ENCODE measurements at regions not wholly inside any gene's neighbourhood (a gene's known extent, or its start where the extent isn't known, plus 50 kb on each side); places are given as distances from the start of the nearest gene placed in this dataset.

DNA sequence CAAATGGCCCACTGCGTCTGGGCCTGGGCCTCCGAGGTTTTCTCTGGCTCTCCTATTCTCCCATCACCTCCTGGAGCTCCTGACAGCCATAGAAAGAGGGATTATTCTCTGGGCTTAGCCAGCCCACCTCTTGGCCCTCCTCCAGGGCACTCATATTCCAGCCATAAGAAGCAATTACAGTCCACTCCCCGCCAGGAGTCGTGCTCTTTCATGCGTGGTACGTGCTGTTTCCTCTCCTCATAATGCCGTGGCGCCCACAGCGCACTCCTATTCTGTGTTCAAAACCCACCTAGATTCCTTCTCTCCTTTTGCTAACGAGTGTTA is 240.8 kb upstream of the ZNF462 start:
- ATAC-seq (replicated peaks in 6 of 8): peak in 5 of 8 experiments; percentile 7 to 49 (median 42)
- in situ Hi-C loops (cut with MboI; ENCODE audit: low pct_unique_long_range_greater_than_20kb in 2 of 9, low sequenced_read_pairs in 9 of 9, unreplicated experiment in 9 of 9): no loop called here
- peak overlapping the region; percentile 86 to 87 for H3K27ac ChIP-seq
- WGBS, 10 experiments: 0 to 76% (median 53%) methylated on average over 1 to 10 of the region's 10 CpGs; no CpG with 5 or more reads in 3 of the 10 experiments
- H3K4me1 ChIP-seq (replicated peaks in 1 of 2): peaks cover 22 to 39% of the 10 kb centered on the region in 2 donors
- no peak overlapping the region for H3K4me3 ChIP-seq

DNA sequence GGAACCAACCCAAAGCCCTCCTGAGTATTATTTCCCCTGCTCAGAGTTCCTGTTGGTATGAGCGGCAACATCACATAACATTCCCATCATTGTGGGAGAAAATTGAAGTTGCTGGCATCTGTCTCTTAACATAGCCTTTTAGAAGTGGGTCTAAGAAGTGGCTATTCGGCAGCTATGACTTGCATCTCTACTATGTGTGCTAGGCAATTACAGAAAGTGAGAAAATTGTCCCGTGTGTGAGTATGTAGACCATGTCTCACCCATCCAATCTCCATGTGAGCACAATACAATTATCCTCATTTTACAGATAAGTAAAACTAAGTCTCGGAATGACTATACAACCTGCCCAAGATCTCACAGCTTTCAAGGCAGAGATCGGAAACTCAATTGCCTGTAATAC is 239.4 kb upstream of the ZNF462 start:
- Histone ChIP-seq H3K27ac (no peak overlapping the region), H3K4me1 (replicated peaks in 1 of 2) (peaks cover 22 to 37% of the 10 kb centered on the region in 2 donors), H3K4me3 (no peak overlapping the region)
- in situ Hi-C loops (cut with MboI; ENCODE audit: low pct_unique_long_range_greater_than_20kb in 2 of 9, low sequenced_read_pairs in 9 of 9, unreplicated experiment in 9 of 9): no loop called here
- WGBS, 10 experiments: 44 to 100% (median 91%) methylated on average over 2 to 5 of the region's 5 CpGs; no CpG with 5 or more reads in 2 of the 10 experiments
- no peak for ATAC-seq (replicated peaks in 6 of 8)

DNA sequence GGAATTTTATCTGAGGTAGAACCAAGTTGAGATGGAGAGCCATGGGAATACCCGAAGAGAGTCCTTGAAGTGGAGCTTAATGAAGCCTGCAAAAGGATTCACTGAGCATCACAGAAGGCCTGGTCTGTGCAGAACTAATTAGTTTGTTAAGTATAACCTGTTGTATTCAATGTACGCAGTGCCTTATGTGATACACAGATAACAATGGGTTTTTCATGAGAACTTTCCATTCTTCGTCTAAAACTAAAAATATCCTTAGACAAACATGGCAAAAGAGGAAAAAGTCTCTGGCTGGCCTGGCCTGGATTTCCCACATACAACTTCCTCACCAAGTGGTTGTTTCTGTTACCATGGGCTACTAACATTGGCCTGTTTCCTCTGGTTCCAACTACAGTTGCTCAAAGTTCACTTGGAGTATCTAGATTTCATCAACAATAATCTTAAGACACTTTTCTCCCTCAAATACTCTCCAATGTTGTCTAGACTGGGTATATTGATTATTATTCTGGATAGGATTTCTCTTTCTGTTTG is 237.6 kb upstream of the ZNF462 start:
- peaks cover 22 to 28% of the 10 kb centered on the region in 2 donors for H3K4me1 ChIP-seq (replicated peaks in 1 of 2)
- no peak overlapping the region for H3K27ac ChIP-seq
- ATAC-seq (replicated peaks in 6 of 8): no peak
- in situ Hi-C loops (cut with MboI; ENCODE audit: low pct_unique_long_range_greater_than_20kb in 2 of 9, low sequenced_read_pairs in 9 of 9, unreplicated experiment in 9 of 9): loop anchor here in 1 of 9 experiments (25.0 kb wide), 1 partner anchor 112 kb away; no protein-coding TSS in a partner anchor
- WGBS, 10 experiments: 39 to 100% (median 75%) methylated on average over 1 to 3 of the region's 3 CpGs; no CpG with 5 or more reads in 4 of the 10 experiments
- H3K4me3 ChIP-seq: no peak overlapping the region

DNA sequence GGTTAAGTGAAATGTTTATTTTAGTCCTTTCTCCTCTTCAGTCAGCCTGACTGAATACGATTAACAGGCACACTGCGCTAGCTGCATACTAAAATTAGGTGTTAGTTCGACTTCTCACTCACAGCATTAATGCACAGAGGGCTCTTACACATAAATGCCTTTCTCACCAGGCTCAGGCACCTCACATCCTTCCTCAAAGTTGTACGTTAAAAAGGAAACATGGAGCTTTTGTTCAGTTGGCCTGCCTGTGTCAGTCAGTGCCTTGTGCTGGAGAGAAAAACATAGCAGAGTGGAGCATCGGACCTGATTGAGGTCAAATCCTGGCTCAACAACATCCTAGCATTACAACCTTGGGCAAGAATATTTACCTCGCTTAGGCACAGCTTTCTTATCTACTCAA is 236.0 kb upstream of the ZNF462 start:
- Histone ChIP-seq H3K4me1 (replicated peaks in 1 of 2) (peaks cover 8 to 12% of the 10 kb centered on the region in 2 donors), H3K27ac (no peak overlapping the region), H3K4me3 (no peak overlapping the region)
- WGBS, 10 experiments: 27 to 96% (median 70%) methylated on average over 2 to 6 of the region's 6 CpGs; no CpG with 5 or more reads in 1 of the 10 experiments
- peak in 4 of 8 experiments; percentile 31 to 44 (median 34) for ATAC-seq (replicated peaks in 6 of 8)
- in situ Hi-C loops (cut with MboI; ENCODE audit: low pct_unique_long_range_greater_than_20kb in 2 of 9, low sequenced_read_pairs in 9 of 9, unreplicated experiment in 9 of 9): loop anchor here in 1 of 9 experiments (25.0 kb wide), 1 partner anchor 110 kb away; no protein-coding TSS in a partner anchor

DNA sequence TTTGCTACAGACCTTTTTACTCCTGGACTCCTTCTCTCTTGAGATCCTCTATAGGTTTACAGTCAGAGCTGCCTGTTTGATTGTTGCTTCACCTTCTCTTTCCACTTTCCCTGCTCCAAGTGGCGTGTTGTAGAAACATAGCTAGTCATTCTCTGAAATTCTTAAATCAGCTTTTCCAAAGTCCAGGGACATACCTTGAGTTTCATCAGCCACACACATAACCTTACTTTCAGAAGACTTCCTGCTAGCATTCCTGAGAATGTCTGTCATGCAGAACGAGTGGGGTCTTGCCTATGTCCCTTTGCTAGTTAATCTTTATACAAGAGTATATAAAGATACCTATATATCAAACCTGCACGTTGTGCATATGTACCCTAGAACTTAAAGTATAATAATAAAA is 230.3 kb upstream of the ZNF462 start:
- in situ Hi-C loops (cut with MboI; ENCODE audit: low pct_unique_long_range_greater_than_20kb in 2 of 9, low sequenced_read_pairs in 9 of 9, unreplicated experiment in 9 of 9): loop anchor here in 1 of 9 experiments (25.0 kb wide), 1 partner anchor 105 kb away; no protein-coding TSS in a partner anchor
- no peak overlapping the region for H3K4me3 ChIP-seq
- no peaks in the 10 kb centered on the region for H3K4me1 ChIP-seq (replicated peaks in 1 of 2)
- no peak for ATAC-seq (replicated peaks in 6 of 8)
- no peak overlapping the region for H3K27ac ChIP-seq
- 4 to 87% (median 72%) methylated on average over 1 to 3 of the region's 3 CpGs for WGBS, 10 experiments

DNA sequence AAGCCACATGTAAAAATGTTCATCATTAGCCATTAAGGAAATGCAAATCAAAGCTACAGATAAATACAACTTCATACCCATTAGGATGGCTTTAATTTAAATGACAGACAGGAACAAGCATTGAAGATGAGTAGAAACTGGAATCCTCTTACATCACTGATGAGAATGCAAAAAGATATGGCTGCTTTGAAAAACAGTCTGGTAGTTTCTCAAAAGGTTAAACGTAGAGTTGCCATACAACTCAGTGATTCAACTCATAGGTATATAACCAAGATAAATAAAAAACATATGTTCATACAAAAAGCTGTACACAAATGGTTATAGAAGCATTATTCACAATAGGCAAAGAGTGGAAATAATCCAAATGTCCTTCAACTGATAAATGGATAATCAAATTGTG is 228.8 kb upstream of the ZNF462 start:
- no peak for ATAC-seq (replicated peaks in 6 of 8)
- Histone ChIP-seq H3K27ac (no peak overlapping the region), H3K4me3 (no peak overlapping the region), H3K4me1 (replicated peaks in 1 of 2) (no peaks in the 10 kb centered on the region)
- 0 to 100% (median 60%) methylated on average over 1 of the region's 1 CpG; no CpG with 5 or more reads in 1 of the 10 experiments for WGBS, 10 experiments
- in situ Hi-C loops (cut with MboI; ENCODE audit: low pct_unique_long_range_greater_than_20kb in 2 of 9, low sequenced_read_pairs in 9 of 9, unreplicated experiment in 9 of 9): loop anchor here in 1 of 9 experiments (25.0 kb wide), 1 partner anchor 103 kb away; no protein-coding TSS in a partner anchor

DNA sequence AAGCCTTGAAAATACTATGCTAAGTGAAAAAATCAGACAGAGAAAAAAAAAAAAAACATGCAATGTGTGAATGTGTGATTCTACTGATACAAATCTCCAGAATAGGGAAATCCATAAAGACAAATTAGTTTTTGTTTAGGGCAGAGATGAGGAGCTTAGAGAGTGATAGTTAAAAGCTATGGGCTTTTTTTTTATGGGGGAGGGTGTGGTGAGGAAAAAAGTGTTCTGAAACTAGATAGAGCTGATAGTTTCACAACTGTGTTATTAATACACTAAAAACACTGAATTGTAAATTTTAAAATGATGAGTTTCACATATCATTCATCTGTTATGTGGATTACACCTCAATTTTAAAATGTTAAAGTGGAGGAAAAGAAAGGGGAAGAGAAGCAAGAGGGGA is 228.3 kb upstream of the ZNF462 start:
- in situ Hi-C loops (cut with MboI; ENCODE audit: low pct_unique_long_range_greater_than_20kb in 2 of 9, low sequenced_read_pairs in 9 of 9, unreplicated experiment in 9 of 9): loop anchor here in 1 of 9 experiments (25.0 kb wide), 1 partner anchor 103 kb away; no protein-coding TSS in a partner anchor
- H3K4me1 ChIP-seq (replicated peaks in 1 of 2): no peaks in the 10 kb centered on the region
- H3K27ac ChIP-seq: no peak overlapping the region
- no peak overlapping the region for H3K4me3 ChIP-seq
- ATAC-seq (replicated peaks in 6 of 8): no peak

DNA sequence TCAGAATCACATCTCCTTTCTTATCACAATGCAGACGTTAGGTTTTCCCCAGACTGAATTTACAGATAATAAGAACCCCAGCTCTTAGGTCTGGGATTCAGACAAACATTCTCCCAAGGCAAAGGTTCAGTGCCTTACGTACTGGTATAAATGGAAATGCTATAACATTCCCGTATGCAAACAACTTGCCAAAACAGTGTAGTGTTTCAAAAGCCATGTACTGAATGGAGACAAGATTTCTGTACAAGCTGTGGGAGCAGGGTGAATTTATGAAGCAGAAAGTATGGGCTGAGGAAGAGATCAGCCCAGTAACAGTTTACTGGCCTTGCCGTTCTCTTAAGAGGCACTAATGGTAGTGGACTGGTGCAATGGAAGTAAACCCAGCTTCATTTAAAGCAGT is 225.5 kb upstream of the ZNF462 start:
- H3K4me1 ChIP-seq (replicated peaks in 1 of 2): no peaks in the 10 kb centered on the region
- no peak overlapping the region for H3K27ac ChIP-seq
- no peak overlapping the region for H3K4me3 ChIP-seq
- 0 to 100% (median 80%) methylated on average over 1 to 4 of the region's 4 CpGs for WGBS, 10 experiments
- ATAC-seq (replicated peaks in 6 of 8): no peak
- in situ Hi-C loops (cut with MboI; ENCODE audit: low pct_unique_long_range_greater_than_20kb in 2 of 9, low sequenced_read_pairs in 9 of 9, unreplicated experiment in 9 of 9): loop anchor here in 1 of 9 experiments (25.0 kb wide), 1 partner anchor 100 kb away; no protein-coding TSS in a partner anchor

DNA sequence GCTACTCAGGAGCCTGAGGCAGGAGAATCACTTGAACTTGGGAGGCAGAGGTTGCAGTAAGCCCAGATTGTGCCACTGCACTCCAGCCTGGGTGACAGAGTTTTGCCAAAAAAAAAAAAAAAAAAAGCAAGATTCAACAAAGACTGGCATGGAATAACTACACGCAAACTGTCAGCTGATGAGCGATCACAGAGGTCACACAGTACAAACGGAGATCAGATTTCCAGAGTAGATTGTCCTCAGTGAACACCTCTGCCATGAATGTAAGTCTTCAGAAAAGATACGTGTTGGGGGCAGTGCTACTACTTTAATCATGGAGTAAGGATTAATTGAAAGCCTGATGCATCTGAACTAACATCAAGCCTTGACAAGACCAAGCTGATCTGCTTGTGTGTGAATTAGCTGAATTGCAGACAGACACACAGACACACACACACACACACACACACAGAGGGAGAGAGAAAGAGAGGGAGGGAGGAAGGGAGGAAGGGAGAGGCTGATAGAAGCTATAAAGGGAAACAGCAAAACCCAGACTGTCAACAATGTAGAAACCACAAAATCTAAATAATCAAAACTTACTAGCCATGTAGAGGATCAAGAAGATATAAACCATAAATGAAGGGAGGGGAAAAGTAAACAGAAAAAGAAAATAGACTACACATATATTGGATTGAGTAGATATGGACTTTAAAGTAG is 222.9 kb upstream of the ZNF462 start:
- no peaks in the 10 kb centered on the region for H3K4me1 ChIP-seq (replicated peaks in 1 of 2)
- ATAC-seq (replicated peaks in 6 of 8): peak in 2 of 8 experiments; percentile 17 to 32
- no peak overlapping the region for H3K27ac ChIP-seq
- in situ Hi-C loops (cut with MboI; ENCODE audit: low pct_unique_long_range_greater_than_20kb in 2 of 9, low sequenced_read_pairs in 9 of 9, unreplicated experiment in 9 of 9): loop anchor here in 1 of 9 experiments (25.0 kb wide), 1 partner anchor 97 kb away; no protein-coding TSS in a partner anchor
- WGBS, 10 experiments: 29 to 94% (median 80%) methylated on average over 1 to 4 of the region's 4 CpGs; no CpG with 5 or more reads in 1 of the 10 experiments
- H3K4me3 ChIP-seq: no peak overlapping the region

DNA sequence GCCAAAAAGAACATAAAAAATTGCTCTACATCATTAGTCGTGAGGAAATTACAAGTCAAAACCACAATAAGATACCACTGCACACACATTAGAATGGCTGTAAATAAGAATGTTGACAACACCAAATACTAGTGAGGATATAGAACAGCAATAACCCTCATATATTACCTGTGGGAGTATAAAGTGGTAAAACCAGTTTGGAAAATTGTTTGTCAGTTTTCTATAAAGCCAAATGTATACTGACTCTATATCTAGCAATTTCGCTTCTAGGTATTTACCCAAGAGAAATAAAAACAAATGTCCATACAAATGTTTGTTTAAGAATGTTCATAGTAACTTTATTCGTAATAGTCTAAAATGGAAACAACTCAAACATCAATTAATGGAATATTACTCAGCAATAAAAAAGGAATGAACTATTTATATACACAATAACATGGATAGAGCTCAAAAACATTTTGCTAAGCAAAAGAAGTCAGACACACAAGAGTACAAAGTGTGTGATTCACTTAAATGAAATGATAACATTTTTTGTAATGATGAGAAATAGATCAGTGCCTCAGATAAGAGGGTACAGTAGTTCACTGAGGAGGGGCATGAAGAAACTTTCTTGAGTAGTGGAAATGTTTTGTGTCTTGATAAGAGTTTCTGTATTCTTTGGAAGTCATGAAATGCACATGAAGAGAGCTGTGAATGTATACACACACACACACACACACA is 219.6 kb upstream of the ZNF462 start:
- Histone ChIP-seq H3K4me1 (replicated peaks in 1 of 2) (no peaks in the 10 kb centered on the region), H3K27ac (no peak overlapping the region), H3K4me3 (no peak overlapping the region)
- in situ Hi-C loops (cut with MboI; ENCODE audit: low pct_unique_long_range_greater_than_20kb in 2 of 9, low sequenced_read_pairs in 9 of 9, unreplicated experiment in 9 of 9): loop anchor here in 1 of 9 experiments (25.0 kb wide), 1 partner anchor 94 kb away; no protein-coding TSS in a partner anchor
- no peak for ATAC-seq (replicated peaks in 6 of 8)
- 22 to 100% (median 92%) methylated on average over 3 of the region's 3 CpGs; no CpG with 5 or more reads in 1 of the 10 experiments for WGBS, 10 experiments

DNA sequence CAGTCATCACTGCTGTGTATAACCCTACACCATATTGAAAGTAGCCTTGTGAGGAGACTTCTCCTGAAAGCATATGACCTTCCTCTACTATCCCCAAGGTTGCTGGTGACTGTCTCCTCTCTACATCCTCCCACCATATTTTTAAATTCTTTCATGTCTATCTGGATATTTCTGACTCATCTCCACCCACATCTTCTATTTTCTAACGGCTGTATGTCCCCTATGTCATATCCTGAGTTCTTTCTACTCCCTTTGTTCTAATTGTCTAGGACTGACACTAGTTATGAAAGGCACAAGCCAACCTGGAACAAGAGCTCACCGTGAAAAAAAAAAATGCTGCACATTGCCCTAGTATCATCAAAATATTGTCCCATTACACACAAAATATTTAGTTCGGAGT is 218.3 kb upstream of the ZNF462 start:
- WGBS, 10 experiments: 11 to 90% (median 80%) methylated on average over 1 to 3 of the region's 3 CpGs; no CpG with 5 or more reads in 3 of the 10 experiments
- in situ Hi-C loops (cut with MboI; ENCODE audit: low pct_unique_long_range_greater_than_20kb in 2 of 9, low sequenced_read_pairs in 9 of 9, unreplicated experiment in 9 of 9): loop anchor here in 1 of 9 experiments (25.0 kb wide), 1 partner anchor 93 kb away; no protein-coding TSS in a partner anchor
- ATAC-seq (replicated peaks in 6 of 8): no peak
- H3K4me3 ChIP-seq: no peak overlapping the region
- no peaks in the 10 kb centered on the region for H3K4me1 ChIP-seq (replicated peaks in 1 of 2)
- H3K27ac ChIP-seq: no peak overlapping the region

DNA sequence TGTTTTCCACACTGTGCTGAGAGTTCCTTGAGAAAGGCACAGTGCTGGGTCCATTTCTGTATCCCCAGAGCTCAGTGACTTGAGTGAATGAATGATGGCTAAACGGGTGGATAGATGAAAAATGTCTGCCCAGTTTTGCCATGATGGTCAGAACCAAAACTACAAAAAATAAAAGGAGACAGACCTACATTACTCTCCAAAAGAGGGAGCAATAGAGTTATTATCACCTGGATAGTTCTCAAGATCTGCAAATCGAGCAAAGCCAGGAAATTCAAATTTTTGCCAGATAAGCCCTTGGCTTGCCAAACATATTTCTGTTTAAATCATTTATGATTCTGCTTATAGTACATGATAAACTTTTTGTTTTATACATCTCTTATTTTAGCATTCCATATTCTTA is 214.2 kb upstream of the ZNF462 start:
- ATAC-seq (replicated peaks in 6 of 8): no peak
- in situ Hi-C loops (cut with MboI; ENCODE audit: low pct_unique_long_range_greater_than_20kb in 2 of 9, low sequenced_read_pairs in 9 of 9, unreplicated experiment in 9 of 9): loop anchor here in 1 of 9 experiments (25.0 kb wide), 1 partner anchor 89 kb away; no protein-coding TSS in a partner anchor
- whole genome bisulfite sequencing, 10 experiments: 0 to 100% (median 44%) methylated on average over 1 to 2 of the region's 2 CpGs; no CpG with 5 or more reads in 1 of the 10 experiments
- Histone ChIP-seq H3K27ac (no peak overlapping the region), H3K4me3 (no peak overlapping the region), H3K4me1 (replicated peaks in 1 of 2) (no peaks in the 10 kb centered on the region)

DNA sequence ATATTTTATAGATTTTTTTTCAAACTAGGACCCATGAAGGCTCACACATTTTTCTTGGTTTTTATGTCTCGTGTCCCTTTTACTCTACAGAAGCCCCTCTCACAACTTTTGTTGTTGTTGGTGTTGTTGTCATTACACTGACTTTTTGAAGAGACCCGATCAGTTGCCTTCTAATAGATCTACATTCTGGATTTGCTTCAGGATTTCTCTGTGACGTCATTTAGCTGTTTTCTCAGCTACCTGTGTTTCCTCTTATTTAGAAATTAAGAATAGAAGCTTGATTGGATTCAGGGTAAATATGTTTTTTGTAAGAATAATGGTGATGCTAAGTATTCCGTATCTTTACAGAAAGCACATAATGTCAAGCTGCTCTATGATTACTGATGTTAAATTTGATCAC is 213.3 kb upstream of the ZNF462 start:
- WGBS, 10 experiments: 15 to 94% (median 79%) methylated on average over 2 to 4 of the region's 4 CpGs
- no peak for ATAC-seq (replicated peaks in 6 of 8)
- no peak overlapping the region for H3K4me3 ChIP-seq
- H3K27ac ChIP-seq: no peak overlapping the region
- H3K4me1 ChIP-seq (replicated peaks in 1 of 2): no peaks in the 10 kb centered on the region
- in situ Hi-C loops (cut with MboI; ENCODE audit: low pct_unique_long_range_greater_than_20kb in 2 of 9, low sequenced_read_pairs in 9 of 9, unreplicated experiment in 9 of 9): loop anchor here in 1 of 9 experiments (25.0 kb wide), 1 partner anchor 88 kb away; no protein-coding TSS in a partner anchor

Data from motor neuron (in vitro differentiated cells).